HCT116 (cell line): ENCODE measurements at regions not wholly inside any gene's neighbourhood (a gene's known extent, or its start where the extent isn't known, plus 50 kb on each side); places are given as distances from the start of the nearest gene placed in this dataset.

ENCODE experiments used
- ATAC-seq: fragments of 200-7000 bp; cut with Tn5 transposase; 2 replicates; pipeline ENCODE4 v1.9.1; 2020; ENCODE audit warnings: mild to moderate bottlenecking, moderate library complexity
- BruUV-seq: library from RNA; stranded (reverse); fragments of 400-500 nt; replicated peaks from 2 replicates; lab custom pipeline; 2021; lab: Mats Ljungman, UMichigan
- CTCF ChIA-PET: fragments of 300-600 bp; sonication (Branson Sonifier 250); formaldehyde crosslinking; loops from one replicate; lab custom pipeline; 2021; ENCODE audit warnings: antibody characterized with exemption; lab: Charles Lee
- POLR2A ChIA-PET: fragments of 300-600, 350-600 bp; sonication (Branson Sonifier 250); formaldehyde crosslinking; loops from one replicate; lab custom pipeline; 2021; ENCODE audit warnings: antibody characterized with exemption; lab: Charles Lee
- RAD21 ChIA-PET, 2 experiments: fragments of 300-600 bp; sonication (Branson Sonifier 250); formaldehyde crosslinking; loops; one replicate each; lab custom pipeline; 2023; ENCODE audit warnings: low total read pairs in 2 of 2; ENCODE audit not compliant: uncharacterized antibody in 2 of 2, unreplicated experiment in 2 of 2, low non-redundant PET in 1 of 2; lab: Charles Lee
- DNase-seq: peaks from one replicate; pipeline ENCODE4 v3.0.0-alpha.2; 2010; ENCODE audit warnings: low read depth, low spot score
- H2AFZ ChIP-seq: fragments of 200-600 bp; shearing (Covaris generic), sonication (generic); 2 replicates; pipeline ENCODE4 v1.6.1; 2017; ENCODE audit warnings: low read depth, mixed run types, mixed read lengths, antibody characterized with exemption, low read length; ENCODE audit not compliant: poor library complexity, severe bottlenecking
- H3K27ac ChIP-seq: 2 replicates; pipeline ENCODE4 v1.5.1; 2012; ENCODE audit warnings: low read depth, low read length
- H3K27me3 ChIP-seq: fragments of 200-600 bp; sonication (generic); 2 replicates; pipeline ENCODE4 v1.6.1; 2016; ENCODE audit warnings: mixed run types, low read length, mixed read lengths; ENCODE audit not compliant: insufficient read depth
- H3K36me3 ChIP-seq, 2 experiments: fragments of 200-500 bp in 1 of 2; fragments of 200-600 bp in 1 of 2; sonication (Bioruptor generic) in 1 of 2; sonication (generic) in 1 of 2; 2 replicates each; pipeline versions ENCODE4 v1.5.1 to v1.6.1; 2014 to 2016; ENCODE audit warnings: low read length in 2 of 2, inconsistent platforms in 1 of 2, mixed read lengths in 1 of 2, mixed run types in 1 of 2; ENCODE audit not compliant: insufficient read depth in 2 of 2, control insufficient read depth in 1 of 2
- H3K4me1 ChIP-seq, 2 experiments: fragments of 200-600 bp in 1 of 2; sonication (generic) in 1 of 2; 2 replicates each; pipeline versions ENCODE4 v1.5.1 to v1.6.1; 2012 to 2017; ENCODE audit warnings: low read length in 2 of 2, inconsistent platforms in 1 of 2, mild to moderate bottlenecking in 1 of 2, mixed read lengths in 1 of 2, mixed run types in 1 of 2, moderate library complexity in 1 of 2; ENCODE audit not compliant: insufficient read depth in 2 of 2, control insufficient read depth in 1 of 2
- H3K4me2 ChIP-seq: fragments of 200-600 bp; sonication (generic); 2 replicates; pipeline ENCODE4 v1.6.1; 2017; ENCODE audit warnings: mixed run types, low read length, mixed read lengths
- H3K4me3 ChIP-seq, 2 experiments: fragments of 200-600 bp in 1 of 2; sonication (generic) in 1 of 2; replicated peaks in 1 of 2; 2 replicates each; pipeline ENCODE4 v1.5.1; 2011 to 2016; ENCODE audit warnings: low read length in 2 of 2, control low read depth in 1 of 2, low read depth in 1 of 2, mild to moderate bottlenecking in 1 of 2, mixed read lengths in 1 of 2, mixed run types in 1 of 2
- H3K79me2 ChIP-seq: fragments of 200-600 bp; sonication (generic); 2 replicates; pipeline ENCODE4 v1.6.1; 2017; ENCODE audit warnings: mild to moderate bottlenecking, mixed run types, low read length, moderate library complexity, mixed read lengths; ENCODE audit not compliant: insufficient read depth
- H3K9ac ChIP-seq: fragments of 200-600 bp; sonication (generic); 2 replicates; pipeline ENCODE4 v1.6.1; 2016; ENCODE audit warnings: low read length, mixed read lengths
- H3K9me2 ChIP-seq: fragments of 200-600 bp; sonication (generic), shearing (Covaris generic); 2 replicates; pipeline ENCODE4 v1.6.1; 2017; ENCODE audit warnings: mixed run types, mild to moderate bottlenecking, moderate library complexity; ENCODE audit not compliant: insufficient read depth
- H3K9me3 ChIP-seq, 2 experiments: fragments of 200-500 bp in 1 of 2; fragments of 200-600 bp in 1 of 2; sonication (Bioruptor generic) in 1 of 2; sonication (generic) in 1 of 2; 2 replicates each; pipeline ENCODE4 v1.6.1; 2014 to 2017; ENCODE audit warnings: low read length in 2 of 2, mixed read lengths in 2 of 2, inconsistent platforms in 1 of 2, low read depth in 1 of 2, mild to moderate bottlenecking in 1 of 2, mixed run types in 1 of 2, moderate library complexity in 1 of 2; ENCODE audit not compliant: control insufficient read depth in 1 of 2, insufficient read depth in 1 of 2
- H4K20me1 ChIP-seq: fragments of 200-600 bp; sonication (generic), shearing (Covaris generic); 2 replicates; pipeline ENCODE4 v1.6.1; 2017; ENCODE audit warnings: mixed run types, mild to moderate bottlenecking, moderate library complexity; ENCODE audit not compliant: insufficient read depth
- ATF3 ChIP-seq: IDR thresholded peaks from 2 replicates; pipeline ENCODE4 v1.6.1; 2012
- CTCF ChIP-seq, 3 experiments: fragments of 200-600 bp in 1 of 3; sonication (generic) in 1 of 3; IDR thresholded peaks in 2 of 3; conservative IDR thresholded peaks in 1 of 3; 2 replicates each; pipeline ENCODE4 v1.5.1; 2012 to 2017; ENCODE audit warnings: low read depth in 2 of 3, low read length in 2 of 3, antibody characterized with exemption in 1 of 3, borderline replicate concordance in 1 of 3, control low read depth in 1 of 3, mild to moderate bottlenecking in 1 of 3, mixed read lengths in 1 of 3, mixed run types in 1 of 3, moderate library complexity in 1 of 3; ENCODE audit not compliant: insufficient read depth in 1 of 3
- ELF1 ChIP-seq: IDR thresholded peaks from 2 replicates; pipeline ENCODE4 v1.6.1; 2012; ENCODE audit warnings: low read depth, borderline replicate concordance
- FOSL1 ChIP-seq: IDR thresholded peaks from 2 replicates; pipeline ENCODE4 v1.6.1; 2012; ENCODE audit warnings: low read depth
- JUND ChIP-seq: IDR thresholded peaks from 2 replicates; pipeline ENCODE4 v1.6.1; 2012
- POLR2A ChIP-seq: IDR thresholded peaks from 2 replicates; pipeline ENCODE4 v1.7.0; 2011; ENCODE audit warnings: borderline replicate concordance; ENCODE audit not compliant: insufficient read depth, insufficient read length; ENCODE audit errors: extremely low read depth
- POLR2AphosphoS5 ChIP-seq: IDR thresholded peaks from 2 replicates; pipeline ENCODE4 v1.6.1; 2011; ENCODE audit warnings: mild to moderate bottlenecking, low read depth, low read length, moderate library complexity
- RAD21 ChIP-seq: IDR thresholded peaks from 2 replicates; pipeline ENCODE4 v1.6.1; 2012; ENCODE audit warnings: low read depth, mild to moderate bottlenecking
- SIN3A ChIP-seq: IDR thresholded peaks from 2 replicates; pipeline ENCODE4 v1.6.1; 2012; ENCODE audit warnings: low read depth
- SP1 ChIP-seq: IDR thresholded peaks from 2 replicates; pipeline ENCODE4 v1.6.1; 2012; ENCODE audit warnings: low read depth
- SRF ChIP-seq: IDR thresholded peaks from 2 replicates; pipeline ENCODE4 v1.6.1; 2012; ENCODE audit warnings: low read depth
- YY1 ChIP-seq: IDR thresholded peaks from 2 replicates; pipeline ENCODE4 v1.6.1; 2011; ENCODE audit warnings: low read length, low read depth, moderate library complexity, mild to moderate bottlenecking; ENCODE audit not compliant: insufficient replicate concordance; ENCODE audit errors: extremely low read depth
- intact Hi-C: fragments of 100-400 bp; cut with micrococcal nuclease; formaldehyde crosslinking; loops from 2 replicates; pipeline ENCODE4 v1.10.0; 2022
- TF ChIP-seq, protein P1 (sequence below): IDR thresholded peaks from 2 replicates; pipeline ENCODE4 v1.6.1; 2011; ENCODE audit warnings: mild to moderate bottlenecking, low read length, moderate library complexity; ENCODE audit not compliant: insufficient replicate concordance; ENCODE audit errors: extremely low read depth
- TF ChIP-seq, protein P2 (sequence below): IDR thresholded peaks from 2 replicates; pipeline ENCODE4 v1.6.1; 2012; ENCODE audit warnings: low read depth

DNA sequence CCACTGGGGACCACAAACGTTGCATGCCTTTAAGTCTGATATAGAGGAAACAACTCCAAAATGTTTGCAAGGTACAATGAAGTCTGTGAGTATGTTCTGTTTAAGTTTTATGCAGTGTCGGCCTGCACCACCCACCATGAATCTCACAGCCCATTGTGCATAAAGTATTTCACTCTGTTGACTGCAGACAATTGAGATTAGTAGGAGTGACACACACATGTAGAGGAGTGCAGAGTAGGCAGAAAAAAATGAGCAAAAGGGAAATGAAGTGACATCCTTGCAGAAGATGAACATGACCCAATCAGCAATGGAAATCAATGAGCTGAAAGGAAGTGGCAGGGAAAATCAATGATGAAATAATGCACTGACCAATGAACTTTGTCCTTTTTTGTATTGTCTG is 315.6 kb upstream of the PTPRD start:
- Histone ChIP-seq H3K4me2 (no peak overlapping the region), H3K4me1 (no peaks in the 10 kb centered on the region), H4K20me1 (no peaks in the 10 kb centered on the region), H3K27ac (no peak overlapping the region), H3K27me3 (no peaks in the 10 kb centered on the region), H3K9ac (no peak overlapping the region), H3K9me3 (peaks cover 11 to 23% of the 10 kb centered on the region in 2 experiments; a peak in 2 of 4 replicates), H3K4me3 (no peak overlapping the region), H3K9me2 (no peaks in the 10 kb centered on the region), H3K36me3 (no peaks in the 10 kb centered on the region), H2AFZ (no peak overlapping the region), H3K79me2 (no peaks in the 10 kb centered on the region)
- CTCF ChIA-PET, result no interaction called here
- intact Hi-C loops, result no loop called here
- BruUV-seq, result no TSS peak
- POLR2A ChIA-PET, result no interaction called here
- DNase-seq (no peak), ATAC-seq (no peak)
- RAD21 ChIA-PET, result no interaction called here
- no peak for TF ChIP-seq POLR2AphosphoS5
- TF ChIP-seq, protein P1, sequence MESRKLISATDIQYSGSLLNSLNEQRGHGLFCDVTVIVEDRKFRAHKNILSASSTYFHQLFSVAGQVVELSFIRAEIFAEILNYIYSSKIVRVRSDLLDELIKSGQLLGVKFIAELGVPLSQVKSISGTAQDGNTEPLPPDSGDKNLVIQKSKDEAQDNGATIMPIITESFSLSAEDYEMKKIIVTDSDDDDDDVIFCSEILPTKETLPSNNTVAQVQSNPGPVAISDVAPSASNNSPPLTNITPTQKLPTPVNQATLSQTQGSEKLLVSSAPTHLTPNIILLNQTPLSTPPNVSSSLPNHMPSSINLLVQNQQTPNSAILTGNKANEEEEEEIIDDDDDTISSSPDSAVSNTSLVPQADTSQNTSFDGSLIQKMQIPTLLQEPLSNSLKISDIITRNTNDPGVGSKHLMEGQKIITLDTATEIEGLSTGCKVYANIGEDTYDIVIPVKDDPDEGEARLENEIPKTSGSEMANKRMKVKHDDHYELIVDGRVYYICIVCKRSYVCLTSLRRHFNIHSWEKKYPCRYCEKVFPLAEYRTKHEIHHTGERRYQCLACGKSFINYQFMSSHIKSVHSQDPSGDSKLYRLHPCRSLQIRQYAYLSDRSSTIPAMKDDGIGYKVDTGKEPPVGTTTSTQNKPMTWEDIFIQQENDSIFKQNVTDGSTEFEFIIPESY, result no peak
- no peak for TF ChIP-seq POLR2A
- TF ChIP-seq CTCF (IDR thresholded peaks at IDR 0.05 in 2 of 3, conservative IDR thresholded peaks at IDR 0.05 in 1 of 3; ENCODE audit: borderline replicate concordance in 1 of 3, insufficient read depth in 1 of 3, low read depth in 2 of 3, low read length in 2 of 3), result no peak
- no peak for TF ChIP-seq RAD21
- TF ChIP-seq SRF, result no peak
- TF ChIP-seq, protein P2, sequence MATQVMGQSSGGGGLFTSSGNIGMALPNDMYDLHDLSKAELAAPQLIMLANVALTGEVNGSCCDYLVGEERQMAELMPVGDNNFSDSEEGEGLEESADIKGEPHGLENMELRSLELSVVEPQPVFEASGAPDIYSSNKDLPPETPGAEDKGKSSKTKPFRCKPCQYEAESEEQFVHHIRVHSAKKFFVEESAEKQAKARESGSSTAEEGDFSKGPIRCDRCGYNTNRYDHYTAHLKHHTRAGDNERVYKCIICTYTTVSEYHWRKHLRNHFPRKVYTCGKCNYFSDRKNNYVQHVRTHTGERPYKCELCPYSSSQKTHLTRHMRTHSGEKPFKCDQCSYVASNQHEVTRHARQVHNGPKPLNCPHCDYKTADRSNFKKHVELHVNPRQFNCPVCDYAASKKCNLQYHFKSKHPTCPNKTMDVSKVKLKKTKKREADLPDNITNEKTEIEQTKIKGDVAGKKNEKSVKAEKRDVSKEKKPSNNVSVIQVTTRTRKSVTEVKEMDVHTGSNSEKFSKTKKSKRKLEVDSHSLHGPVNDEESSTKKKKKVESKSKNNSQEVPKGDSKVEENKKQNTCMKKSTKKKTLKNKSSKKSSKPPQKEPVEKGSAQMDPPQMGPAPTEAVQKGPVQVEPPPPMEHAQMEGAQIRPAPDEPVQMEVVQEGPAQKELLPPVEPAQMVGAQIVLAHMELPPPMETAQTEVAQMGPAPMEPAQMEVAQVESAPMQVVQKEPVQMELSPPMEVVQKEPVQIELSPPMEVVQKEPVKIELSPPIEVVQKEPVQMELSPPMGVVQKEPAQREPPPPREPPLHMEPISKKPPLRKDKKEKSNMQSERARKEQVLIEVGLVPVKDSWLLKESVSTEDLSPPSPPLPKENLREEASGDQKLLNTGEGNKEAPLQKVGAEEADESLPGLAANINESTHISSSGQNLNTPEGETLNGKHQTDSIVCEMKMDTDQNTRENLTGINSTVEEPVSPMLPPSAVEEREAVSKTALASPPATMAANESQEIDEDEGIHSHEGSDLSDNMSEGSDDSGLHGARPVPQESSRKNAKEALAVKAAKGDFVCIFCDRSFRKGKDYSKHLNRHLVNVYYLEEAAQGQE, result no peak
- TF ChIP-seq SIN3A, result no peak
- no peak for TF ChIP-seq FOSL1
- no peak for TF ChIP-seq ELF1
- TF ChIP-seq ATF3, result no peak
- no peak for TF ChIP-seq YY1
- TF ChIP-seq JUND, result no peak
- TF ChIP-seq SP1, result no peak
